HepG2 (cell line): ENCODE measurements at regions not wholly inside any gene's neighbourhood (a gene's known extent, or its start where the extent isn't known, plus 50 kb on each side); places are given as distances from the start of the nearest gene placed in this dataset.

Experiments used
- ATAC-seq: fragments of 200-7000 bp; cut with Tn5 transposase; 3 replicates; pipeline ENCODE4 v1.9.1; 2020; ENCODE audit warnings: mild to moderate bottlenecking, moderate library complexity
- BruUV-seq: library from RNA; stranded (reverse); fragments of 400-500 nt; replicated peaks from 2 replicates; lab custom pipeline; 2021; lab: Mats Ljungman, UMichigan
- CTCF ChIA-PET: fragments of 300-600 bp; formaldehyde crosslinking; extraction: SDS; loops from one replicate; lab custom pipeline; 2021; ENCODE audit warnings: low total read pairs, inconsistent platforms, low intra/inter-chr PET ratio; lab: Yijun Ruan, JAX
- POLR2A ChIA-PET: fragments of 350-600 bp; sonication (Branson Sonifier 250); formaldehyde crosslinking; loops from one replicate; lab custom pipeline; 2020; ENCODE audit warnings: antibody characterized with exemption, inconsistent platforms; lab: Yijun Ruan, JAX
- DNase-seq: peaks from one replicate; pipeline ENCODE4 v3.0.0-alpha.2; 2015; ENCODE audit warnings: low spot score
- FAIRE-seq: peaks from 3 replicates; lab custom pipeline; 2011; peaks lifted over from hg19 to GRCh38; lab: Jason Lieb, UNC
- H2AFZ ChIP-seq: one replicate; pipeline ENCODE4 v1.6.1; 2011; ENCODE audit warnings: low read length, inconsistent platforms
- H3K27ac ChIP-seq: fragments of 300-600 bp; 3 replicates; pipeline ENCODE4 v1.8.0; 2011; ENCODE audit warnings: mixed run types, mild to moderate bottlenecking, mixed read lengths, low read length, inconsistent platforms; ENCODE audit not compliant: insufficient read depth; ENCODE audit errors: extremely low read length
- H3K27me3 ChIP-seq, 2 experiments: fragments of 200-600 bp in 1 of 2; 2 replicates in 1 of 2; 3 replicates in 1 of 2; pipeline versions ENCODE4 v1.6.0 to v1.8.0; 2011; ENCODE audit warnings: low read length in 2 of 2, mild to moderate bottlenecking in 2 of 2, moderate library complexity in 2 of 2, inconsistent platforms in 1 of 2; ENCODE audit not compliant: insufficient read depth in 2 of 2, control insufficient read depth in 1 of 2
- H3K36me3 ChIP-seq, 2 experiments: fragments of 200-600 bp in 1 of 2; replicated peaks in 1 of 2; 2 replicates in 1 of 2; 3 replicates in 1 of 2; pipeline versions ENCODE4 v1.5.1 to v1.8.0; 2011; ENCODE audit warnings: low read length in 2 of 2, inconsistent platforms in 1 of 2; ENCODE audit not compliant: insufficient read depth in 2 of 2, control insufficient read depth in 1 of 2
- H3K4me1 ChIP-seq: 2 replicates; pipeline ENCODE4 v1.5.1; 2012; ENCODE audit warnings: low read length, inconsistent platforms; ENCODE audit not compliant: insufficient read depth
- H3K4me2 ChIP-seq: 2 replicates; pipeline ENCODE4 v1.6.0; 2011; ENCODE audit warnings: low read depth, low read length, inconsistent platforms
- H3K4me3 ChIP-seq, 3 experiments: fragments of 200-600 bp in 1 of 3; sonication (generic), shearing (Covaris generic) in 1 of 3; replicated peaks in 1 of 3; 2 replicates each; pipeline ENCODE4 v1.5.1; 2011 to 2016; ENCODE audit warnings: low read length in 3 of 3, inconsistent platforms in 2 of 3, low read depth in 2 of 3, mild to moderate bottlenecking in 2 of 3, control low read depth in 1 of 3, mixed read lengths in 1 of 3; ENCODE audit not compliant: insufficient read depth in 1 of 3
- H3K79me2 ChIP-seq: one replicate; pipeline ENCODE4 v1.6.1; 2011; ENCODE audit warnings: low read length, inconsistent platforms; ENCODE audit not compliant: insufficient read depth
- H3K9ac ChIP-seq: 2 replicates; pipeline ENCODE4 v1.6.0; 2011; ENCODE audit warnings: mild to moderate bottlenecking, low read depth, low read length, inconsistent platforms; ENCODE audit not compliant: insufficient read depth
- H3K9me3 ChIP-seq: 2 replicates; pipeline ENCODE4 v1.5.1; 2012; ENCODE audit warnings: mild to moderate bottlenecking, low read length
- H4K20me1 ChIP-seq: 2 replicates; pipeline ENCODE4 v1.6.0; 2011; ENCODE audit warnings: inconsistent platforms, mild to moderate bottlenecking, low read length, moderate library complexity; ENCODE audit not compliant: insufficient read depth
- ATF7 ChIP-seq, 2 experiments: fragments of 450-650 bp in 1 of 2; sonication (generic) in 1 of 2; formaldehyde crosslinking in 1 of 2; IDR thresholded peaks; 2 replicates each; pipeline versions ENCODE4 v1.4.0 to v1.6.1; 2016 to 2020; ENCODE audit warnings: antibody characterized with exemption in 1 of 2, mild to moderate bottlenecking in 1 of 2, missing genetic modification reagents in 1 of 2
- HDAC1 ChIP-seq: sonication (generic); formaldehyde crosslinking; IDR thresholded peaks from 2 replicates; pipeline ENCODE4 v1.5.1; 2020; ENCODE audit warnings: mild to moderate bottlenecking, missing genetic modification reagents
- HNF4G ChIP-seq, 2 experiments: sonication (generic) in 1 of 2; formaldehyde crosslinking in 1 of 2; IDR thresholded peaks; 2 replicates each; pipeline versions ENCODE4 v1.4.0 to v1.6.1; 2011 to 2020; ENCODE audit warnings: borderline replicate concordance in 2 of 2, low read depth in 2 of 2, mild to moderate bottlenecking in 2 of 2, low read length in 1 of 2, missing genetic modification reagents in 1 of 2, moderate library complexity in 1 of 2
- IRX3 ChIP-seq: sonication (generic); formaldehyde crosslinking; IDR thresholded peaks from 2 replicates; pipeline ENCODE4 v1.8.1; 2023; ENCODE audit warnings: mild to moderate bottlenecking, low read depth, missing genetic modification reagents, borderline replicate concordance
- PHF21A ChIP-seq: sonication (generic); formaldehyde crosslinking; IDR thresholded peaks from 2 replicates; pipeline ENCODE4 v1.5.0; 2020; ENCODE audit warnings: mild to moderate bottlenecking, missing genetic modification reagents
- RBM39 ChIP-seq: fragments of 200-400 bp; formaldehyde crosslinking; IDR thresholded peaks from one replicate; pipeline ENCODE4 v1.6.1; 2018; ENCODE audit warnings: antibody characterized with exemption, mild to moderate bottlenecking, low read depth, low read length; ENCODE audit not compliant: poor library complexity, severe bottlenecking
- SIX4 ChIP-seq: sonication (generic); formaldehyde crosslinking; IDR thresholded peaks from 2 replicates; pipeline ENCODE4 v1.4.0; 2020; ENCODE audit warnings: missing genetic modification reagents
- SOX6 ChIP-seq, 2 experiments: fragments of 450-650 bp in 1 of 2; sonication (generic) in 1 of 2; formaldehyde crosslinking in 1 of 2; IDR thresholded peaks; 2 replicates each; pipeline versions ENCODE4 v1.4.0 to v1.6.1; 2017 to 2020; ENCODE audit warnings: antibody characterized with exemption in 1 of 2, mild to moderate bottlenecking in 1 of 2, missing genetic modification reagents in 1 of 2
- SRSF1 ChIP-seq: fragments of 200-400 bp; formaldehyde crosslinking; optimal IDR thresholded peaks from 2 replicates; pipeline ENCODE3; 2017; ENCODE audit warnings: mild to moderate bottlenecking, low read depth, low read length, moderate library complexity
- ZNF460 ChIP-seq: sonication (generic); formaldehyde crosslinking; IDR thresholded peaks from 2 replicates; pipeline ENCODE4 v1.5.1; 2020; ENCODE audit warnings: missing genetic modification reagents, mild to moderate bottlenecking, borderline replicate concordance
- ZNF589 ChIP-seq: sonication (generic); formaldehyde crosslinking; conservative IDR thresholded peaks from 2 replicates; pipeline ENCODE4 v1.8.0; 2022; ENCODE audit warnings: mild to moderate bottlenecking, moderate library complexity, missing genetic modification reagents
- ZNF614 ChIP-seq: IDR thresholded peaks from 2 replicates; pipeline ENCODE4 v1.6.1; 2018; ENCODE audit warnings: missing biosample characterization, missing genetic modification reagents, inconsistent platforms, borderline replicate concordance
- WGBS: methylation state at CpG from one replicate; pipeline ENCODE4 v1.1.6; 2017; ENCODE audit warnings: low lambda C conversion rate; 5-methylcytosine and 5-hydroxymethylcytosine counted together
- in situ Hi-C: cut with HindIII; loops from 2 replicates; pipeline ENCODE4 v1.10.0; 2017; ENCODE audit warnings: low pct_unique_long_range_greater_than_20kb; ENCODE audit not compliant: extremely low pct_ligation_motif_present
- intact Hi-C: fragments of 100-400 bp; cut with micrococcal nuclease; formaldehyde crosslinking; loops from one replicate; pipeline ENCODE4 v1.10.0; 2022; ENCODE audit not compliant: unreplicated experiment
- TF ChIP-seq, protein P1 (sequence below): sonication (generic); formaldehyde crosslinking; IDR thresholded peaks from 2 replicates; pipeline ENCODE4 v1.8.1; 2023; ENCODE audit warnings: mild to moderate bottlenecking, missing genetic modification reagents
- TF ChIP-seq, protein P2 (sequence below): sonication (generic); IDR thresholded peaks from 2 replicates; pipeline ENCODE4 v1.6.1; 2016; ENCODE audit warnings: low read depth, borderline replicate concordance
- TF ChIP-seq, protein P3 (sequence below): sonication (generic); formaldehyde crosslinking; IDR thresholded peaks from 2 replicates; pipeline ENCODE4 v1.4.0; 2020; ENCODE audit warnings: missing genetic modification reagents
- TF ChIP-seq, protein P4 (sequence below): sonication (generic); formaldehyde crosslinking; IDR thresholded peaks from 2 replicates; pipeline ENCODE4 v1.4.0; 2020; ENCODE audit warnings: missing genetic modification reagents
- TF ChIP-seq, protein P5 (sequence below): sonication (generic); formaldehyde crosslinking; IDR thresholded peaks from 2 replicates; pipeline ENCODE4 v1.5.1; 2020; ENCODE audit warnings: mild to moderate bottlenecking, missing genetic modification reagents, moderate library complexity

DNA sequence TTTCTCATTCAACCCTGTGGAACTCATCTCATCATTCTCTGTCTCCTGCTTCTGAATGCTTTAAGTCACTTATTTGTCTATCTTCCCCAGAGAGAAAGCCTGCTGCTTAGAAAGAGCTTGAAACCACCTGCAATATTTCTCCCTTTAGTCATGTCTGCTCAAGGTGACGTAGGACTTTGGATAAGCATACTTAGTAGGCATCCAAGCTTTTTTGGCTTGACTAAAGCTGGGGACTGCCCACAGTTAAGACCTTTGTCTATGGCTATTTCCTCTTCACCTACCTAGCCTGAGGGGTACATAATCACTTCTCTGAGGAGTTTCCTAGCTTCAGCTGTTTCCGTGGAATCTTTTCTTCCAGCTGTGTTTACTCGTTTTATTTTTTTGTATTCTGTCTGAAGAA is 665.8 kb upstream of the CAMK1G start:
- in situ Hi-C loops (no loop called here), intact Hi-C loops (no loop called here)
- no peak for ATAC-seq
- 0% methylated on average over 3 of the region's 3 CpGs for WGBS
- Histone ChIP-seq H3K27ac (no peak overlapping the region), H3K4me2 (no peak overlapping the region), H3K9ac (no peak overlapping the region), H3K9me3 (peaks cover 6% of the 10 kb centered on the region; the same call in 1 of the 2 replicates), H4K20me1 (no peaks in the 10 kb centered on the region), H3K36me3 (no peaks in the 10 kb centered on the region), H3K4me3 (no peak overlapping the region), H3K4me1 (no peaks in the 10 kb centered on the region), H2AFZ (no peak overlapping the region), H3K27me3 (no peaks in the 10 kb centered on the region), H3K79me2 (no peaks in the 10 kb centered on the region)
- BruUV-seq: no TSS peak
- FAIRE-seq: no peak
- TF ChIP-seq HNF4G (IDR thresholded peaks at IDR 0.05; ENCODE audit: borderline replicate concordance, low read depth, low read length): no peak
- TF ChIP-seq HNF4G (CRISPR knock-in tag; IDR thresholded peaks at IDR 0.05; ENCODE audit: borderline replicate concordance, low read depth): no peak
- TF ChIP-seq, protein P1, sequence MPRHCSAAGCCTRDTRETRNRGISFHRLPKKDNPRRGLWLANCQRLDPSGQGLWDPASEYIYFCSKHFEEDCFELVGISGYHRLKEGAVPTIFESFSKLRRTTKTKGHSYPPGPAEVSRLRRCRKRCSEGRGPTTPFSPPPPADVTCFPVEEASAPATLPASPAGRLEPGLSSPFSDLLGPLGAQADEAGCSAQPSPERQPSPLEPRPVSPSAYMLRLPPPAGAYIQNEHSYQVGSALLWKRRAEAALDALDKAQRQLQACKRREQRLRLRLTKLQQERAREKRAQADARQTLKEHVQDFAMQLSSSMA (CRISPR knock-in tag): no peak
- TF ChIP-seq, protein P2, sequence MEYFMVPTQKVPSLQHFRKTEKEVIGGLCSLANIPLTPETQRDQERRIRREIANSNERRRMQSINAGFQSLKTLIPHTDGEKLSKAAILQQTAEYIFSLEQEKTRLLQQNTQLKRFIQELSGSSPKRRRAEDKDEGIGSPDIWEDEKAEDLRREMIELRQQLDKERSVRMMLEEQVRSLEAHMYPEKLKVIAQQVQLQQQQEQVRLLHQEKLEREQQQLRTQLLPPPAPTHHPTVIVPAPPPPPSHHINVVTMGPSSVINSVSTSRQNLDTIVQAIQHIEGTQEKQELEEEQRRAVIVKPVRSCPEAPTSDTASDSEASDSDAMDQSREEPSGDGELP: no peak
- no peak for TF ChIP-seq ZNF589 (CRISPR knock-in tag)
- TF ChIP-seq, protein P3, sequence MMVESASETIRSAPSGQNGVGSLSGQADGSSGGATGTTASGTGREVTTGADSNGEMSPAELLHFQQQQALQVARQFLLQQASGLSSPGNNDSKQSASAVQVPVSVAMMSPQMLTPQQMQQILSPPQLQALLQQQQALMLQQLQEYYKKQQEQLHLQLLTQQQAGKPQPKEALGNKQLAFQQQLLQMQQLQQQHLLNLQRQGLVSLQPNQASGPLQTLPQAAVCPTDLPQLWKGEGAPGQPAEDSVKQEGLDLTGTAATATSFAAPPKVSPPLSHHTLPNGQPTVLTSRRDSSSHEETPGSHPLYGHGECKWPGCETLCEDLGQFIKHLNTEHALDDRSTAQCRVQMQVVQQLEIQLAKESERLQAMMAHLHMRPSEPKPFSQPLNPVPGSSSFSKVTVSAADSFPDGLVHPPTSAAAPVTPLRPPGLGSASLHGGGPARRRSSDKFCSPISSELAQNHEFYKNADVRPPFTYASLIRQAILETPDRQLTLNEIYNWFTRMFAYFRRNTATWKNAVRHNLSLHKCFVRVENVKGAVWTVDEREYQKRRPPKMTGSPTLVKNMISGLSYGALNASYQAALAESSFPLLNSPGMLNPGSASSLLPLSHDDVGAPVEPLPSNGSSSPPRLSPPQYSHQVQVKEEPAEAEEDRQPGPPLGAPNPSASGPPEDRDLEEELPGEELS (CRISPR knock-in tag): no peak
- TF ChIP-seq ATF7 (IDR thresholded peaks at IDR 0.05): no peak
- no peak for TF ChIP-seq ATF7 (CRISPR knock-in tag; IDR thresholded peaks at IDR 0.05)
- TF ChIP-seq HDAC1 (CRISPR knock-in tag): no peak
- TF ChIP-seq, protein P4, sequence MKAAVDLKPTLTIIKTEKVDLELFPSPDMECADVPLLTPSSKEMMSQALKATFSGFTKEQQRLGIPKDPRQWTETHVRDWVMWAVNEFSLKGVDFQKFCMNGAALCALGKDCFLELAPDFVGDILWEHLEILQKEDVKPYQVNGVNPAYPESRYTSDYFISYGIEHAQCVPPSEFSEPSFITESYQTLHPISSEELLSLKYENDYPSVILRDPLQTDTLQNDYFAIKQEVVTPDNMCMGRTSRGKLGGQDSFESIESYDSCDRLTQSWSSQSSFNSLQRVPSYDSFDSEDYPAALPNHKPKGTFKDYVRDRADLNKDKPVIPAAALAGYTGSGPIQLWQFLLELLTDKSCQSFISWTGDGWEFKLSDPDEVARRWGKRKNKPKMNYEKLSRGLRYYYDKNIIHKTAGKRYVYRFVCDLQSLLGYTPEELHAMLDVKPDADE (CRISPR knock-in tag): no peak
- no peak for TF ChIP-seq ZNF614 (CRISPR knock-in tag)
- TF ChIP-seq SIX4 (CRISPR knock-in tag): no peak
- no peak for TF ChIP-seq IRX3
- TF ChIP-seq ZNF460 (CRISPR knock-in tag): no peak
- TF ChIP-seq, protein P5, sequence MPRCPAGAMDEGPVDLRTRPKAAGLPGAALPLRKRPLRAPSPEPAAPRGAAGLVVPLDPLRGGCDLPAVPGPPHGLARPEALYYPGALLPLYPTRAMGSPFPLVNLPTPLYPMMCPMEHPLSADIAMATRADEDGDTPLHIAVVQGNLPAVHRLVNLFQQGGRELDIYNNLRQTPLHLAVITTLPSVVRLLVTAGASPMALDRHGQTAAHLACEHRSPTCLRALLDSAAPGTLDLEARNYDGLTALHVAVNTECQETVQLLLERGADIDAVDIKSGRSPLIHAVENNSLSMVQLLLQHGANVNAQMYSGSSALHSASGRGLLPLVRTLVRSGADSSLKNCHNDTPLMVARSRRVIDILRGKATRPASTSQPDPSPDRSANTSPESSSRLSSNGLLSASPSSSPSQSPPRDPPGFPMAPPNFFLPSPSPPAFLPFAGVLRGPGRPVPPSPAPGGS (CRISPR knock-in tag): no peak
- TF ChIP-seq PHF21A (CRISPR knock-in tag): no peak
- no peak for TF ChIP-seq SRSF1
- TF ChIP-seq SOX6 (IDR thresholded peaks at IDR 0.05): no peak
- no peak for TF ChIP-seq SOX6 (CRISPR knock-in tag; IDR thresholded peaks at IDR 0.05)
- no peak for TF ChIP-seq RBM39
- no peak for DNase-seq
- ChIA-PET CTCF (no interaction called here), POLR2A (no interaction called here)
